ENCODE measurements at regions not wholly inside any gene's neighbourhood (a gene's known extent, or its start where the extent isn't known, plus 50 kb on each side); places are given as distances from the start of the nearest gene placed in this dataset.

DNA sequence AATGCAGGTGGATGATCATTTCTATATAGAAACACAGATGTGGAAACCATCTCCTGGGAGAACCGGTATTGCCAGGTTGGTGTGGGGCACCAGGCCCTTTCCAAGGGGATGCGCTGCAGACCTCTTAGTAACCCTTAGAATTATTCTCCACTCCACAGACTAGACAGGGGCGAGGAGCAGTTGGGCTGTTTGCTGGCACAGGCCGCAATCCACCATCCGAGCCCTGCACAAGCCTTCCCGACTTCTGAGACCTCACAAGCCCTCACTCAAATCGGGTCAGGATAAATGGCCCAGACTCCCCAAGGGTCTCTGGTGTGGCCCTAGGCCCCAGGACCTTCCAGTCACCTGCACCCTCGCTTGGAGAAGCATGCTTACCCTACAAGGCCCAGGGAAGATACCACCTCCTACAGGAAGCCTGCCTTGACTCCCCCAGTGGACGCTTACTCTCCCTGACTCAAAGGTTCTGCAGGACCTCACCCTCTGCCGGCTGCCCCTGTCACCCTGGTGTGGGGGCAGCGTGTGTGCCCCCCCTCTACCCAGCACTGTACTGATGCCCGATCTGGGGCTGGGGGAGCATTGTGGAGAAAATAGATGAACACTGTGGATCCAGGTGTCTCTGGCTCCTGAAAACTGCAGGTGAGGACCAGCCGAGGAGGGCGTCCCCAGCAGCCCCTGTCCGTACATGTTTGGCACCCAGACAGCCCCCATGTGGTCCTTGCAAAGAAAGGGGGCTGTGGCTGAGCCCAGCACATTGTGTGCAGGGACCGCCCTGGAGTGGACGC lies 49.8 kb upstream of the ACSF3 start:
- DNase-seq = no peak

Data from tongue (tissue), 1 donor.